Transverse colon (tissue), 4 donors: ENCODE measurements at regions not wholly inside any gene's neighbourhood (a gene's known extent, or its start where the extent isn't known, plus 50 kb on each side); places are given as distances from the start of the nearest gene placed in this dataset.

Experiments used
- CTCF ChIP-seq, 5 experiments: fragments of 200-600 bp in 3 of 5; fragments of 450-650 bp in 2 of 5; sonication (generic) in 3 of 5; IDR thresholded peaks; 1 replicate in 2 of 5; 2 replicates in 3 of 5; pipeline ENCODE4 v1.5.1; 2016 to 2017; ENCODE audit warnings: antibody characterized with exemption in 5 of 5, inconsistent platforms in 3 of 5, mild to moderate bottlenecking in 2 of 5, moderate library complexity in 1 of 5
- EP300 ChIP-seq: sonication (generic); formaldehyde crosslinking; IDR thresholded peaks from one replicate; pipeline ENCODE4 v1.6.1; 2017; ENCODE audit warnings: antibody characterized with exemption, low read depth
- POLR2A ChIP-seq: fragments of 450-650 bp; IDR thresholded peaks from one replicate; pipeline ENCODE4 v1.6.1; 2016; ENCODE audit warnings: antibody characterized with exemption, mild to moderate bottlenecking, moderate library complexity
- POLR2AphosphoS5 ChIP-seq, 3 donors: sonication (generic); formaldehyde crosslinking; IDR thresholded peaks; one replicate each; pipeline ENCODE4 v1.6.1; 2016; ENCODE audit warnings: antibody characterized with exemption in 3 of 3

- TF ChIP-seq CTCF (IDR thresholded peaks at IDR 0.05) (no peak), POLR2AphosphoS5 (IDR thresholded peaks at IDR 0.05) (no peak), POLR2A (no peak), EP300 (no peak)
Measured at GRCh38 chr13:47628666-47629065, 372.4 kb downstream of the SUCLA2 start.
